EH (cell line): ENCODE measurements at regions not wholly inside any gene's neighbourhood (a gene's known extent, or its start where the extent isn't known, plus 50 kb on each side); places are given as distances from the start of the nearest gene placed in this dataset.
"Not testable (repeated sequence)": the region's sequence is repeated elsewhere in the genome, so short reads cannot be mapped to it uniquely, and the experiment has no call there.

Experiments used
- DNase-seq: peaks from one replicate; pipeline ENCODE4 v3.0.0-alpha.2; 2015; ENCODE audit warnings: low read depth

DNA sequence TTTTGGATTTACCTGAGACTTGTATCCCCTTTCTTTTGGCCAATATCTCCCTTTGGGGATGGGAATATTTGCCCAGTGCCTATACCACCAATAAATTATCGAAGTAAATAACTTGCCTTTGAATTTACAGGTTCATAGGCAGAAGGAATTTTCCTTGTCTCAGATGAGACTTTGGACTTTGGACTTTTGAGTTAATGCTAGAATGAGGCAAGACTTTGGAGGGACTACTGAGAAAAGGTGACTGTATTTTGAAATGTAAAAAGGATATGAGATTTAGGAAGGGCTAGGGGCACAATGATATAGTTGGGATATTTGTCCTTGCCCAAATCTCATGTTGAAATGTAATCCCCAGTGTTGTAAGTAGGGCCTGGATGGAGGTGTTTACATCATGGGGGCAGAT is 384.5 kb upstream of the GHITM start:
- DNase-seq = no peak

DNA sequence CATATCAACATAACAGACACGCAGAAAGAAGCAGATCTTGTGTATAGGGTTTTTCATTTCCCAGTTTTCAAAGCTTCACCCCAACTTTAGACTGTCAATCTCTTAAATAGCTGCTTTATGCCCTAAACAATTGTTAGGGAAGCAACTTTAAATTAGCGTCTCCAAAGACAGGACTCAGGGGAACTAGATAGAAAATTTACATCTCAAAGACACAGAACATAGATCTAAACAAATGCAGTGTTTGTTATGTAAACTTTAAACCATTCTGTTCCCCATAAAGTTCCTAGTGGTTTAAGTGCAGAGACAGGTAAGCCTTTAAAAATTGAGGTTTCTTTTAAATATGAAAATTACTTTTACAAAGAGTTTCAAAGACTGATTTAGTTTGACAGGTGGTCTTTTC is 379.2 kb upstream of the GHITM start:
- DNase-seq = no peak

DNA sequence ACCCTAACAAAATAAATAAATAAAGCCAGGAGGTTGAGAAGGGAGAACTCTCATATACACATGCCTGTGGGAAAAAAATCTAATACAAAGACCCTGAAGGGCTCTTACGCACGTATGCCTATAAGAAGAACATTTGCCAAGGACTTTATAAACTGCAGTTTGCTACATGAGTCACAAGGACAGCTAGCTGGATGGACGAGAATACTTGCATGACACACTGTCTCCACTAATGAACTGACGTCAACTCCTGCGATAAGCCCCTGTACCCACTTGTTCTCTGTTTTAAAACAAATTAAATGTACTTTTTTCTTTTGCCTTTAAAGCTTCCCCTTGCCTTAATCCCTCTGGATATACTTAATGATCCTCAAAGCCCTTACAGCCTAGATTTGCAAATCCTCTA is 374.6 kb upstream of the GHITM start:
- DNase-seq = peak; percentile 74

DNA sequence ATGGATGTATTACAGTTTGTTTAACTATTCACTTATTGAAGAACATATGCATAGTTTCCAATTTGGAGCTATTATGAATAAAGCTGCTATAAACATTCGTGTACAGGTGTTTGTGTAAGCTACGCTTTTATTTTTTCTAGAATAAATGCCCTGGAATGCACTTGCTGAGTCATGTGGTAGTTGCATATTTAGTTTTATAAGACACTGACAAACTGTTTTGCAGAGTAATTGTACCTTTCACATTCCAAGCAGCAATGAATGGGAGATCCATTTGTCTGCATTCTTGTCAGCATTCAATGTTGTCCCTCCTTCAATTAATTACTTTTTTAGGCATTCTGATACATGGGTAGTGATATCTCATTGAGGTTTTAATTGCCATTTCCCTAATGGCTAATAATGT is 373.6 kb upstream of the GHITM start:
- peak; percentile 10 for DNase-seq

DNA sequence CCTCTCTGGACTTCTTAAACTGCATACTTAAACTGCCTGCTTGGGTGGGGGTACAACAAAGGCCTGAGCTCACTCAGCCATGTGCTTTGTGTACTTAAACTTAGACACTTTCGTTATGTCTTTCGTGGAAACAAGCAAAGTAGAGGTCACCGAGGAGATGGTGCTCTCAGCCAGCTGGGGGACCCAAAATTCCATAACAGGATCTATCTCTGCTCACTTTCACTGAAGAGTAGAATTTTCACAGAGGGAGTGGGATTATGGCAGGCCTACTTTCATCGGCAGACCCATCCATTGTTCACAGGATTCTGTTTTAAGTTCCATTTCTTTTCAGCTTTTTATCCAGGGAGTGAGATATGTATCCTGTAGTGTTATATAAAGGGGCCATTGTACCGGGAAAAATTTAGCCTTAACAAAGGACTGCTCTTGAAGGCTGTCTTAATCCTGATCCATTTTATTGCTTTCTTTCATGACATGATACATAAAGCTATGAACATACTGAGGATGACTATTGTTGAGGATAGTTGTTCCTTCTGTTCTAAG is 370.0 kb upstream of the GHITM start:
- DNase-seq = no peak

DNA sequence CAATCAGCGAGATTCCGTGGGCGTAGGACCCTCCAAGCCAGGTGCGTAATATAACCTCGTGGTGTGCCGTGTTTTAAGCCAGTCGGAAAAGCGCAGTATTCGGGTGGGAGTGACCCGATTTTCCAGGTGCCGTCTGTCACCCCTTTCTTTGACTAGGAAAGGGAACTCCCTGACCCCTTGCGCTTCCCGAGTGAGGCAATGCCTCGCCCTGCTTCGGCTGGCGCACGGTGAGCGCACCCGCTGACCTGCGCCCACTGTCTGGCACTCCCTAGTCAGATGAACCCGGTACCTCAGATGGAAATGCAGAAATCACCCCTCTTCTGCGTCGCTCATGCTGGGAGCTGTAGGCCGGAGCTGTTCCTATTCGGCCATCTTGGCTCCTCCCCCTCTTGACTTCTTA is 352.6 kb upstream of the GHITM start:
- DNase-seq = not testable (repeated sequence)

DNA sequence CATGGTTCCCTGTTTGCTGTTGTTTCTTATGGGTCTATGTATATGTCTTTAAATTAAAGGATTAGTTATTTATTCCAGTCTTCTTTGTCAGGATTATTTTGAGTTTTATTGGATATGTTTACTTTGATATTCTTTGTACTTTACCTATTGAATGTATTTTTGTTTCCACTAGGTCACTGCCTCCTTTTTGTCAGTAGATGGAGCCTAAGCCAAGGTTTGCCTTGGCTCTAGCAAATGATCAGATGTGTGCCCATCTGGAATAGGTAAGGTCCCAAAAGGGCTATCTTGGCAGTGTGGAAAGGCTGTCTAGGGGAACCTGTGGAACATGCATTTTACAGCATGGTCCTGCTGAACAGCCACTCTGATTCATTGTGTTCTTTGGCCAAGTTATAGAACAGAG is 337.3 kb upstream of the GHITM start:
- no peak for DNase-seq

DNA sequence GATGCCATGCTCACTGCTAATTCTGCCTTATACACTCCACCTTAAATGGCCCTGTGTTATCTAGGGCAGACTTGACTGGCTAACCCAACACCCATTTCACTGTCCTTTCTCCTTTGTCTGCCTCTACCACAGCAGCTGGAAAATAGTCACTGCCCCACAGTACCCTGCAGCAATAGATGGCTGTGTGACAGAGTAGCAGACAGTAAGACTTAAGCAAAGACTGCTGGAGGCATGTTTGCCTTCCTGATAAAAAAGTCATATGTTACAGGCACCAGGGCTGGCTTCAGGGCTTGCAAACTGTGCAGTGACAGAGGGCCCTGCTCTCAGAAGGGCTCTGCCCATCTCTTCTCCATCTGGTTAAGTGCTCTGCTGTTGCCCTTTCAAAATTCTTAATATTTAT is 332.6 kb upstream of the GHITM start:
- DNase-seq = no peak

DNA sequence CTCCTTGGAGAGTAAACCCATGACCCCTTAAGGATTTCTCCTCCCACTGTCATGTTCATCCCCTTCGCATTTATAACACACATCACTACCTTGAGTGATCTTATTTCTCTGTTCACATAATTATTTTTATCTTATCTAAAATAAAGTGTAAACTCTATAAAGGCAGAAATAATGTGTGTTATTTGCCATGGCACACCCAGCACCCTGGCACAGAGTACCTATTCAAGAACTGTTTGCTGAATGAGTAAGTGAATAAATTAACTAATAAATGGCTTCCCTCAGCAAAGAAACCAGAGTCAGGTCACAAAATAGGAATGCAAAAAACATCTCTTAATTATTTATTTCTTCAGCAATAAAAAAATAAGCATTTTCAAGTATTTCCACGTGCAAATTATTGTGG is 330.3 kb upstream of the GHITM start:
- DNase-seq = peak; percentile 3

DNA sequence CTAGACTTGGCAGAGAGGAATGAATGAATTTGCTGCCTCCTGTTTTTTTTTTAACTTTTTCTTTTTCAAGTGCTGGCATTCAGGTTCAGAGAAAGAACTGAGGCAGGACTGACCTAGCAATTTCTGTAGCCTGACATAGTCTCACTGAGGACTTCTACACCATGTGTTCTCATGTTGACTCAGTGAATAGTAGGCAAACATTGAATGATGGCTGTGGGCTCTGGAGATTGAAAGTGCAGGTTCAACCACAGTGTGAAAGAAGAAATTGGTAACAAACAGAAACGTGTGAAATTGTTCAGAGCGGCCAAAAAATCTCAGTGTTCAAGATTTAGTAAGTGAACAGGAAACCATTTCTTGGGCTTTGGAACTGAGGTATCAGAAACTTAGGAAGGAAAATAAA is 322.4 kb upstream of the GHITM start:
- no peak for DNase-seq

DNA sequence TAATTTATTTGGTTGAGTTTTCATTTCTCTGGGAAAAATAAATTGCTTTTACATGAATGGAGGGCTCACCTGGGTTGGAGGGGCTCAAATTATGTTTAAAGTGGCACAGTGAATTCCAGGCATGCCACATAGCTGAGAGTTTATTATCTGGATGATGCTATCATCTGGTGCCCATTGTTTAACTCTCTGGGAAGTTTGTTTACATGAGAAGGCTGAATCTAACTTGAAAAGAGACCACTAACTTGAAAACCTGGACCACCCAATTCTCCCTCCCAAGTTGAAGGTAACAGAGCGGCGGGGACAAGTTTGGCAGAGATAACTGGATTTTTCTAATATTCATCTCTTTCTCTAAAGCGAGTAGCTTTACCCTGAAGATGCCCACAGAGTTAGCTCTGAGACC is 321.5 kb upstream of the GHITM start:
- DNase-seq = no peak

DNA sequence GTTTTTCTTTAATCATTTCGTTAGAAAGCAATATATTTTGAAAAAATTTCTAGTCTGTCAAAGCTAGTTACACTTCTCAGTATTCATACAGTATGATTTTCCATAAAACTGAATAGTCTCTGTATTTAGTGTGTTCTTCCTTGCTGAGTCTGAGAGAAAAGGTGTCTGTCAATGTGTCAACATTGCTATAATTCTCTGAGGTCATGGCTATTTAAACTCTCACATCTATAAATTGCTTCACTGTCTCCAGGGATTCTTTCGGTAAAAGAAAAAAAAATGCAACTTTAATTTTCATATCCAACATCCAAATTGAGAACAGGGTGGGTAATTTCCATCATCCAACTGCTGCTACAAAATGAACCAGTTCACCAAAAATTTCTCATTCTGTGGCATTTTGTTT is 319.7 kb upstream of the GHITM start:
- no peak for DNase-seq

DNA sequence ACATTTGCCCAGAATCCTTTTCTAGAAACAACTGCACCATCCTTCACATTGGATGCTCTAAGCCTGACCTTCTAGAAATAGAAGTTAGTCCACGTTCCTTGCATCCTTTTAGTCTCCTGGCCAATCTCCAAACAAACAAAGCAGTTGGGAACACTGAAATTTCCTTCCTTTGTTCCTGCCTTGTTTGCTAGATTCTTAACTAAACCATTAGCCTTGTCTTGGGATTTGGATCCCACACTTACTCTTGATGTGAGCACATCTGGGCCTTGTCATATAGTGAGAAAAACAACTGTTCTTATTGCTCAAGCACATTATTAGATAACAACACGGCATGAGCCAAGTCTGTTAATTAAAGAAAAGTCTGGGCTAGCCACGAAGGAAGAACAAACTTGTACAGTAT is 319.3 kb upstream of the GHITM start:
- peak; percentile 27 for DNase-seq

DNA sequence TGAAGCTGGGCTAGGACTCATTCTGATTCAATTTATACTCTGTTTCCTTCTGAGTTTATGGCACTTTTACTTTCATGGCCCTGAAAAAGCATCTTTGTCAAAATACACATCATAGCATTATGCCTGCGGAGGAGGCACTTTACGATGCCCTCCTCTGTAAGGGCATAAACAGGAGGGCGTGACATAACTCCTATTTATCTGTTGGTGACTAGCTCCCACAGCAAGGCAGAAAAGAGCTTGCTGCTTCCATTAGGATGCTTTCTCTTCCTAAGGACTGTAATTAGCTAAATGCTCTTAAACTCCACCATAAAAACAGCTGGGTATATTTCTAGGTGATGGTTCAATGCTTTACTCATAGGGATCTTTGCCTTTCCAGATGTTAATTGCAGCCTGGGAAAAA is 315.2 kb upstream of the GHITM start:
- no peak for DNase-seq

DNA sequence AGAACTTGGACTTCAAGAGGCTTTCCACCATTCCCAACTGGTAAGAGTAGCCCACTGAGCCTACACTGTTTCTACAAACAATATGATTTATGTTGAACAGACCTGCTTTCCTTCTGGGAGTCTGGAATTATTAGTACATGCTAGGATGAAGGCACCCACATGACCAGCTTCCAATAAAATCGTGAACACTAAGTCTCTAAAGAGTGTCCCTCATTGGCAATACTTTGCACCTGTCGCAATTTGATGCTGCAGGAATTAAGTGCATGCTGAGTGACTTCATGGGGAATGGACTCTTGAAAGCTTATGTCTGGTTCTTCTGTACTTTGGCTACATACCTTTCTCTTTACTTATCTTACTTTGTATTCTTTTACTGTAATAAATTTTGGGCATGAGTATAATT is 305.2 kb upstream of the GHITM start:
- no peak for DNase-seq

DNA sequence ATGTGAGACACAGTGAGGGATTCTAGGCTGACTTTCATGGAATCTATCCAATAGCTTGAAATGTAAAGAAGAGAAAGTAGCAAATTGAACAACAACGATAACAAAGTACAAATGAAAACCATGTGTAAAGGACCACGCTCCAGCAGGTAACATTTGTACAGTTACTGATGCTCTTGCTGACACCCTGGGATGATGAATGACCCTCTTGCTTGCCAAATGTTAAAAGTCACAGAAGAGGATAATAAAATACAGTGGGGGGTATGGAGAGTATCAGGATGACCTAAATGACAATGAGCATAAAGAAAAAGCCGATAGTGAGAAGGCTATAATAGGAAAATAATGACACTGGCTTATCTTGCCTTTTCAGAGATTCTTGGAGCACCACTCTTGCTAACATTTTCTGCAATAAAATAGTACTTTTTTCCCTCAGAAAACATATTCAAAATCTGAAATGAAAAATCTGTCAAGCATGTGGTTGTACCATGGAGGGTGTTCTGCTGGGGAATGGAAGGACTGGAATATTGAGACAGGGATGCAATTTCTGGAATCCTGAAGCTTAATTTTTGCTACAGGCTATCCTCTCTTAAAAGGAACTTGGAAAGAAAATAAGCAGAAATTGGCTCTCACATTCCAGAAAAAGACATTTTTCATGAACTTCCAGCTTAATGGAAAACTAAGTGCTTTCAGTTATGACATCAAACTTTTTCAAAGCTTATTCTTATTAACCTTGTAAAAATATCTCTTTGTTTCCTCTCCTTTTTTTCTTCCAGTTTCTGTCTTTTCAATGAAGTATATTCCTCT is 303.2 kb upstream of the GHITM start:
- DNase-seq = no peak

DNA sequence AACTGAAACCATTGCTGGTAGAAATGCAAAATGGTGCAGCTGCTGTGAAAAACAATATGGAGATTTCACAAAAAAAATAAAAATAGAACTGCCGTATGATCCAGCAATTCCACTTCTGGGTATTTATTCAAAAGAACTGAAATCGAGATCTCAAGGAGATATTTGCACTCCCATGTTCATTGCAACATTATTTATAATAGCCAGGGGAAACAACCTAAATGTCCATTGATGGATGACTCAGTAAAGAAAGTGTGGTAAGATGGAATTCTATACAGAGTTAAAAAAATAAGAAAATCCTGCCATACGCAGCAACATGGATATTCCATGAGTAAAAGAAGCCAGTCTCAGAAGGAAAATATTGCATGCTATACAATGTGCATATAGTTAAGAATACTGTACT is 290.6 kb upstream of the GHITM start:
- no peak for DNase-seq

DNA sequence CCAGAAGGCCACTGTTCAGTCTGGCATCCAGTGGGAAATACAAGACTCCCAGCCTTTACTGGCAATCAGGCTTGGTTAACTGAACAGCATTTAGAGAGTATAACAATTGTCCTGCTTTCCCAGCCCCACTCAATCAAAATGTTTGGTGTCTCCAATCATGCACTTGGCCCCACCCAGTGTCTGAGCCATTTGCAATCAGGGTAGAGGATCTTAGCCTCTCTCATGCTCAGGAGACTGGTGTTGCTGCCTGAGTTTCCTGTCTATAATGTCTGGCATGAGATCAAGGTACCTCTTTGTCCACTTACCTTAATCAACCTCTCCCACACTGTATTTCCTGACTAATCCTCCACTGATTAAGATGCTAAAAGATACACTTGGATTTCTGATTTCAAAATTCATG is 290.2 kb upstream of the GHITM start:
- no peak for DNase-seq

DNA sequence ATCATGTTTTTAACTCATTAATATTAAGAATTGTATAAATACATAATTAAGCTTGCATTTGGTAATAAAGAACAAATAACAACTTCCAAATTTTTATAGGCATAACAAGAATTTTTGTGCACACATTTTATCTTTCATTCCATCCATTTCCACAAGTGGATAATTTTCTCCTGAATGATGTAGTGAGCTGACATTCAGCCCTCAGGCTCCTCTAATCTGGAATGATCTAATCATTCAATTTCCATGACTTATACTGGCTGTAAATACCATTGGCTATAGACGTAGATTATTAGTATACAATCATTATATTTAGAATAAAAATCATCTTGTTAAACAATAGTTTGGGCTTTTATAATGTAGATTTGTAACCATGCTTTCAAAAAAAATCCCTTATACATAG is 287.2 kb upstream of the GHITM start:
- DNase-seq = no peak

DNA sequence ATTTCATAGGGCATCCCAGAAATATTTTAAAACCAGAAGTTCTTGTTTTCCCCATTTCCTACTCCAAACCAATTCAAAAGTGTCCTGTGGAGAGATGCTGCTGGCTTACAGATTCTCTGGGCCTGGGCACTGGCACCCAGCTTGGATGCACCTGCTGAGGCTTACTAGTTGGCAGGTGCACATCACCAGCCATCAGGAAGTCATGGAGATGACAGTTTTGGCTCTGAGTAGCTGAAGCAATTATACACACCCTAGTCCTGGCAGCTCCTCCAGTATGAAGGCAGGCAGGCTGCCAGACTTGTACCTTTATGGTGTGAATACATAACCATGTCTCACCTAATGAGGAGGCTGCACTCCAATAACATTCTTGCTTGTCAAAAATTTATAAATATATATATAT is 276.6 kb upstream of the GHITM start:
- no peak for DNase-seq

DNA sequence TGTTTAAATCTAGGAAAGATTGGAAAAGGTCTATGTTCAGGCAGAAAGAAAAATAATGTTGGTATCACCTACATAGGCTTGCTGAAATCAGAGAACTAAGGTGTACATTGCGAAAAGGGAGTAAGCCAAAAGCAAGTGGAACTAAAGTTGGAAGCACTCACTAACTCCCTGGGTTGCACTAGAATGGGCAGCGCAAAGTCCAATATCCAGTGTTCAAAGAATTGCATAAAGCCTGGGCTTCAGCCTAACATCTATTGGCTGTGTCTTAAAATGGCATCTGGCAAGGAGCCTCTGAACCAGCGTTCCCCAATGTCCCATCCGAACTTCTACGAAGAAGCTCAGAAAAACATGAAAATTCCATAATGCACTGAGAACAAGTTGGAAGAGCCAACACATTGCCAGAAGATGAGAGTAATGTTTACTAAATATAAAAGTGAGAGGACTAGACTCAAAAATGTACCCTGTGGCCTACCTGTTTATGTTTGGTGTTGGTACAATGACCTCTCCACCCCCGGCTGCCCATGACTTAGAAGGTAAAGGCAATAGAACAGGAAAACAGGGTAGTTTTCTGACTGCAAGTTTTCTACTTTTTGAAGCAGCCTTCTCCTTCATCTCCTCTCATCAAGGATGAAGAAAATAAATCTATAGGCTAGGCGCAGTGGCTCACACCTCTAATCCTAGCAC is 275.9 kb upstream of the GHITM start:
- no peak for DNase-seq

DNA sequence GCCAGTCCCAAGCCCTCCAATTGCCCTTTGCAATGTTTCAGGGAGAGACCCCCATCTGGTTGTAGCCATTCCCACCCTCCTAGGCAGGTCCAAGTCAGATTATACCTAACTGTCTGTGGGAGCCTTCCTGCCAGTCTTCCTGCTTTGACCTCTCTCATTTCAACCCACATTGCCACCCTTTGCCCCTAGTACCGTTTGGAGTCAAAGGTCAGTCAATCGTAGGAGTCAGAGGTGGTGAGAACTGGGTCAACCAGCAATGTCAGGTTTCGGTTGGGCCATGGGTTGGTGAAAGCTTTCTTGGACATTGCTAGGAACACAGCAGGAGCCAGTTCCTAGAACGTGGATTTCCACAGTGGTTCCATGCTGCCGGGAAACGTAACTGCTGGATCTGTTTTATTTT is 269.4 kb upstream of the GHITM start:
- no peak for DNase-seq

DNA sequence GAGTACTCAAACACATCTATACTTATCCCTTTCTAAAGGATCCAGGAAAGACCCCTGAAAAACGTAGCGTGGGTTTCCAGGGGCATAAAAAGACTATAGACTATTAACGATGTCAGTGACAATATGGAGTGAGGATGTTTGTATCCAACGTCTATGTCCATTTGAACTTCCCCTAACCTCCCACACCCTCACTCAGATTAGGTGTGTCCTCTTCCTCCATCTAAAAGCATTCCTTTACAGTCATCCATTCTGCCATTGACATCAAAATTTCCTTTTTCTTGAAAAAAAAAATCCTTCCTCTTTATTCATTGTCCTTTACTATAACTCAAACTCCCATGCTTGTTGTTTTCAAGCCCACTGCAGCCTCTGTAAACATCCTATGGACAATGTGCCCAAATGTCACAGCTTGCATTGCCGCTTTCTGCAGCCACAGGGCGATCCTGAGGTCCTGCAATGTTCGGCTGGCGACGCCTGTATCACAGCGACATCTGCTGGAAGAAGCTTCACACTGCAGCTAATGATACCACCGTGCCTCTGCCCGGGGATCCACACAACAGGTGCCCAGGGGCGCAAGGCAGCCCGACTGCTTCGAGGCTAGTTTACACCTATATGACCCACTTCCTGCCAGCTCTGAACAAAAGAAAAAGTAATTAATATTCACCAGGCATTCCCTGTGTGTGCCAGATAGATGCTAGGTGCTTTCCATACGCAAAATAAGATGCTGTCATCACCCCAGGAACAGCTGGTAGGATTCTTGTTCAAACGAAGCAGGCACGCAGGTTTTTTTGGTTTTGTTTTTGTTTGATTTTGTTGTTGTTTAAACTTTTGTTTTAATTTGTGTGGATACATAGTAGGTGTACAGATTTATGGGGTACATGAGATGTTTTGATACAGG is 267.9 kb upstream of the GHITM start:
- DNase-seq = peak; percentile 65
